Raji (cell line): ENCODE measurements at regions not wholly inside any gene's neighbourhood (a gene's known extent, or its start where the extent isn't known, plus 50 kb on each side); places are given as distances from the start of the nearest gene placed in this dataset.

Experiments used
- POLR2A ChIP-seq: IDR thresholded peaks from 2 replicates; pipeline ENCODE4 v1.6.1; 2011; ENCODE audit warnings: low read depth, low read length, control low read depth; ENCODE audit not compliant: insufficient read depth

- TF ChIP-seq POLR2A = no peak
Observed at GRCh38 chr5:29231154-29231553, 1962.3 kb upstream of the CDH6 start.

DNA sequence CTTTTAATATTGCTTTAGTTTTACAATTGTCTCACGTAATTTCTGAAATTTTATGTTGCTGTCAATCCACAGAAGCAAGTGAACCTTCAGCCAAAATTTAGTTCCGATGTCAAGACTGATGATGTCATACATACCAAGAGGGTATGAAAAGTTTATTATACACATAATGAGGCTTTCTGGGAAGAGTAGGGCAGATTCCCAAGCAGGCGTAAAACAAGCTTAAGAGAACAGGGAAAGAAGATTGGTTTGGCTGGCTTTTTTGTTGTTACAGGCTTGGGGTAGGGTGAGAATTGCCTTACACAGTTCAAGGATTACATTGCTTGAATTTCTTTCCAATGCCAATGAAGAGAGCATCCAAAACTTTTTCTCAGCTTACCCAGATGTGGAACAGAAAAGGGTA is 1962.9 kb upstream of the CDH6 start:
- TF ChIP-seq POLR2A = no peak

DNA sequence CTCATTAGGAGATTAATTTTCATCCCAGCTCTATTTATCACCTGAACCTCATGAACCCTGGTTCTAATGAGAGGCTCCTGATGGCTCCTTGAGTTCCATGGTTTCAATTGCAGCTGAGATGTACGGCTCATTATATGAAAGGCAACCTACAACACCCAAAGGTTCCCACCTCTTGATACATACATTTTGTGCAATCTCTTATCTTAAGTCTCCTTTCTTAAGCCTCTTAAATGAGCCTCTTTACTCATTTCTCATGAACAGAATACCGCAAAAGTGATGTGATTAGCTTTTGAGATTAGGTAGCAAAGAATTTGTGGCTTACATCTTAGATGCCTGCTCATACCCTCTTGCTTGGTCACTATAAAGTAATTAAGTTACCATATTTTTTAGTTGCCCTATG is 1964.0 kb upstream of the CDH6 start:
- TF ChIP-seq POLR2A = no peak

- no peak for TF ChIP-seq POLR2A
Observed at GRCh38 chr5:29218138-29218537, 1975.3 kb upstream of the CDH6 start.

- no peak for TF ChIP-seq POLR2A
Observed at GRCh38 chr5:29214839-29215238, 1978.6 kb upstream of the CDH6 start.

GRCh38 chr5:29213475-29213874 is 1980.0 kb upstream of the CDH6 start:
- no peak for TF ChIP-seq POLR2A

- TF ChIP-seq POLR2A = no peak
Observed at GRCh38 chr5:29208024-29208423, 1985.5 kb upstream of the CDH6 start.

DNA sequence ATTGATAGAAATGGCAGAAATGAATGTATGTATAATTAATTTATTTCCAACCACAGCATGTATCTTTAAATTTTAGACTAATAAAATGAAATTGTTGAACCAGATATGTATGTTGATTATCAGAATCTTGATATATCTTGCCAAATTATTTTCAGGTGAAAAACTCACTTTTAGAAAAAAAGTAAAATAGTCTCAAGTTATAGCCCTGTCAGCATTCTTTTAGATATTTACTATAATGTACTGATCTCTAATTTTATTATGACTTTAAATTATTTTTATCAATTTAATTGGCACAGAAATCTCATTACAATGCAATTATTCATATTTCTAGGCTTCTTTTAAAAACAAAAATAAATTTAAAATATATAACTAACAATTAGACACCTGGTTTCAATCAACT is 1990.4 kb upstream of the CDH6 start:
- no peak for TF ChIP-seq POLR2A

DNA sequence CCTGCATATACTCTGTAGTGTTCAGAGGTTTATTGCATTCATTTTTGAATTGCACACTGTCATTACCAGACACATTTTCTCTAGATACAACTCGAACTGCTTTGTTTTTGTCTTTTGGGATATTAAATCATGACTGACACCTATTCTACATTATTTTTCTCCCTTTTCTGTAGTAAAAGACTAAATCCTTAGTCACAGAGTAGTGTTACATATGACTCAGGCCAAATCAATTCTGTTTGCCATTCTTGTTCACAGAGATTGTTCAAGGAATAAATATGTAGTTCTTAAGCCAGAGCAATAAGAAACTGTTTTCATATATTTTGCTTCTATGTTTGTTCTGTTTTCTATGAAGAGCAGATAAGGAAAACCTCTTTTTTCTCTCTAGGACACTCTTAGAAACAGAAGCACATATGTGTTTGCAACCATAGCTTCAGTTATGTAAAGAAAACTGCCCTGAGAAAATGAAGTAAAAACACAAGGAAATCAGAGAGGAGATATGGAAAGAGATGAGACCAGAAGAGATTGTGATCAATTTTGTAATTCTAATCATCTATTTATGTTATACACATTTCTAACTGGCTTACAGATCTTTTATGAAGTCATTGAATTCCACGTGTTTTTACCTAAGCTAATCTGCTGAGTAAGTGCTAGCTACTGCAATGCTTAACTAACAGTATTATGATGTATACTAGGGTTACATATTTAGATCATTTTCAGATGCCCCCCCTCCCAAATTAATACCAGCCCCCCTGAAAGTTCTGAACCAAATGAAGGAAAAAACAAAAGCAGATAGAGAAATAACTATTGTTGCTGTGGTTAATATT is 1995.6 kb upstream of the CDH6 start:
- TF ChIP-seq POLR2A = no peak

DNA sequence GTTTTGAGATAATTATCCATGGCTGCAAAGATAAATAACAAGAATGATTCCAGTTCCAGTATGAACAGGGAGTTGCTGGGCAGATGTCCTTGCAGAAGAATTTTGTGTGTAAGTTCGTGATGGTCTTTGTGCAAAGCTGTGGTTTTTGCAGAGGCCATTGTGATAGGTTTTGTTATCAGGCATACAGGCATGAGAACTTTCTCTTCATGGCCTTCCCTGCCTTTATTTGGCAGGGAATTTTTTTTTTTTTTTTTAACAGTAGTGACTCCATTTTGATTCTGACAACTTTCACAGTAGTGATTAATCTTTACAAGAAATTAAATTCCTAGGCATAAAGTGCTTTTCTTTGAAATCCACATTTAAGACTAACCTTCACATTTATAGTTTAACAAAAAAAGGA is 1999.5 kb upstream of the CDH6 start:
- TF ChIP-seq POLR2A = no peak

DNA sequence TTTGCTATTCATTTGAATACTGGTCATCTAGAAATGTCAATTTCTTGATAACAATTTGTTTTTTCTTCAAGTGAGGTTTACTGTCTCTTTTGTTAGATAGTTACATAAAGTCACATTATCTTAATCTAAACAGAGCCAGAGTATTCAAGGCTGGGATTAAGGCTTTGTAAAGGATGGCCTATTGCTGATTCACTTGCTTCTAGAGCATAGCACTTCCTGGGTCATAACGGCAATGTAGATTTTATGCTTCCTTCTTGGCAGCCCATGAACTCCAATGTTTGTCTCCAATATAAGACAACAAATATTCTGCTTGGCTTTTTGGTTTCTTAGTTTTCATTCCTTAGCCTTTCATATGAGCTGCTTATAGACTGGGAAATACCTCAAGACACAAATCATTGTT is 2007.9 kb upstream of the CDH6 start:
- TF ChIP-seq POLR2A = no peak

- no peak for TF ChIP-seq POLR2A
Observed at GRCh38 chr5:29175774-29176173, 2017.7 kb upstream of the CDH6 start.

- TF ChIP-seq POLR2A = no peak
Observed at GRCh38 chr5:29170599-29170998, 2022.9 kb upstream of the CDH6 start.

DNA sequence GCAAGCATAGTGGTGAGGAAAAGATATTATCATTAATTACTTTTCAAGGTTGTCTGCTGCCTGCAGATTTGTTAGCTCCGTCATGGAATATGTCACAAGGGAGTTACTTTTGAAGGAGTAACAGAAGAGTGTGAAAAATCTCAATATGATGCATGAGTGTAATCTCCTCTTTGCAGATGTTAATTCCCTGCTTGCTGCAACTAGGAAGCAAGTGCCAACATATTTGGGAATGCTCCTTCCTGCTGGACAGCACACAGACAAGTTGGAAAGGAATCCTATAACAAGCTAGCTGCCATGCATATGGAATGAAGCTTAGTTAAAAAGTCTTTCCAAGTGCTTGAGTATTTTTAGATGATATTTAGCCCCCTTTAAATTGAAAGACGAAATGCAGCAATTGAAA is 2023.6 kb upstream of the CDH6 start:
- TF ChIP-seq POLR2A = no peak

- TF ChIP-seq POLR2A = no peak
Observed at GRCh38 chr5:29162297-29162696, 2031.2 kb upstream of the CDH6 start.

GRCh38 chr5:29161399-29162291 is 2031.8 kb upstream of the CDH6 start:
- TF ChIP-seq POLR2A = no peak
